Kidney (tissue), 13 donors: ENCODE measurements at regions not wholly inside any gene's neighbourhood (a gene's known extent, or its start where the extent isn't known, plus 50 kb on each side); places are given as distances from the start of the nearest gene placed in this dataset.

Experiments used
- DNase-seq, 5 donors: peaks; one replicate each; pipeline ENCODE4 v3.0.0-alpha.2; 2013 to 2020
- FAIRE-seq: peaks from 2 replicates; lab custom pipeline; 2012; peaks lifted over from hg19 to GRCh38; lab: Jason Lieb, UNC
- H3K27ac ChIP-seq, 2 donors: one replicate each; pipeline ENCODE4 v1.7.0; 2013; ENCODE audit warnings: low read depth in 2 of 2, low read length in 2 of 2, inconsistent platforms in 1 of 2
- H3K27me3 ChIP-seq: one replicate; pipeline ENCODE4 v1.7.1; 2013; ENCODE audit warnings: low read length, inconsistent platforms; ENCODE audit not compliant: control insufficient read depth, insufficient read depth
- H3K36me3 ChIP-seq, 3 donors: one replicate each; pipeline versions ENCODE4 v1.7.0 to v1.7.1; 2013; ENCODE audit warnings: low read length in 3 of 3, control low read depth in 1 of 3, inconsistent platforms in 1 of 3; ENCODE audit not compliant: insufficient read depth in 3 of 3, control insufficient read depth in 2 of 3
- H3K4me1 ChIP-seq, 3 donors: one replicate each; pipeline versions ENCODE4 v1.7.0 to v1.7.1; 2013; ENCODE audit warnings: low read length in 3 of 3, inconsistent platforms in 1 of 3, low read depth in 1 of 3; ENCODE audit not compliant: control insufficient read depth in 2 of 3, insufficient read depth in 2 of 3
- H3K4me3 ChIP-seq, 3 donors: one replicate each; pipeline versions ENCODE4 v1.7.0 to v1.8.1; 2013; ENCODE audit warnings: low read length in 3 of 3, control low read depth in 1 of 3, inconsistent platforms in 1 of 3
- H3K9ac ChIP-seq, 3 donors: one replicate each; pipeline versions ENCODE4 v1.7.0 to v1.7.1; 2013; ENCODE audit warnings: low read length in 3 of 3, control low read depth in 1 of 3, inconsistent platforms in 1 of 3
- H3K9me3 ChIP-seq, 3 donors: one replicate each; pipeline versions ENCODE4 v1.7.0 to v1.7.1; 2013; ENCODE audit warnings: low read length in 3 of 3, control low read depth in 1 of 3, inconsistent platforms in 1 of 3; ENCODE audit not compliant: control insufficient read depth in 2 of 3, insufficient read depth in 1 of 3
- intact Hi-C: fragments of 100-400 bp; cut with DNase I; formaldehyde crosslinking; loops from one replicate; pipeline ENCODE4 v1.11.1; 2022
- TF ChIP-seq, protein P1 (sequence below): IDR thresholded peaks from 3 replicates; pipeline ENCODE4 v1.5.1; 2012; ENCODE audit warnings: mild to moderate bottlenecking, moderate library complexity, borderline replicate concordance; ENCODE audit not compliant: insufficient read depth; ENCODE audit errors: extremely low read depth
- donor health status: control.
- donor health status: control.
- donor health status: control.
- donor health status: control.
- donor health status: control.
- donor health status: DM: yes; HTN: yes; CAD: no.
- donor health status: Normal renal cell carcinoma (clear cell type).

DNA sequence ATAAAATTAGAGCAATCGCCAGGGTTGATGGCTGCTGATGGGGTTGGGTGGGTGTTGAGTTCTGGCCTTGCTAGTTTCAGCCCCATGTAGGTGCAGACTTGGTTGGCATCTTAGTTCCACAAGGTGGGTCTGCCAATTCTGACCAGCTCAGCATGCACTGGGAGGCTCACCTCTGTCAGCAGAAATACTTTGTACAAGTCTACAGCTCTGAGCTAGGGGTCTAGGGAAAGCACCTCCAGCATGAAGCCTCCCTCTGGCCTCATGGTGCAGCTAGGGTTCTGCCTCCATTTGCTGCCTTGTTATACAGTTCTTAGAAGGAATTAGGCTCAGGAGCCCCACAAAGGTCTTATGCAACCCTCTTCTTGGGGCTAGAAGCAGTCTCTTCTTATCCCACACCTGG, 278.9 kb upstream of the HDAC4 start:
- H3K4me3 ChIP-seq = no peak overlapping the region
- no peaks in the 10 kb centered on the region for H3K27me3 ChIP-seq
- no peak overlapping the region for H3K9ac ChIP-seq
- no peaks in the 10 kb centered on the region for H3K4me1 ChIP-seq
- FAIRE-seq = no peak
- DNase-seq = no peak
- no peak overlapping the region for H3K27ac ChIP-seq
- no peaks in the 10 kb centered on the region for H3K36me3 ChIP-seq
- intact Hi-C loops = no loop called here
- peaks cover 0 to 8% (median 2%) of the 10 kb centered on the region in 3 donors for H3K9me3 ChIP-seq
- TF ChIP-seq, protein P1, sequence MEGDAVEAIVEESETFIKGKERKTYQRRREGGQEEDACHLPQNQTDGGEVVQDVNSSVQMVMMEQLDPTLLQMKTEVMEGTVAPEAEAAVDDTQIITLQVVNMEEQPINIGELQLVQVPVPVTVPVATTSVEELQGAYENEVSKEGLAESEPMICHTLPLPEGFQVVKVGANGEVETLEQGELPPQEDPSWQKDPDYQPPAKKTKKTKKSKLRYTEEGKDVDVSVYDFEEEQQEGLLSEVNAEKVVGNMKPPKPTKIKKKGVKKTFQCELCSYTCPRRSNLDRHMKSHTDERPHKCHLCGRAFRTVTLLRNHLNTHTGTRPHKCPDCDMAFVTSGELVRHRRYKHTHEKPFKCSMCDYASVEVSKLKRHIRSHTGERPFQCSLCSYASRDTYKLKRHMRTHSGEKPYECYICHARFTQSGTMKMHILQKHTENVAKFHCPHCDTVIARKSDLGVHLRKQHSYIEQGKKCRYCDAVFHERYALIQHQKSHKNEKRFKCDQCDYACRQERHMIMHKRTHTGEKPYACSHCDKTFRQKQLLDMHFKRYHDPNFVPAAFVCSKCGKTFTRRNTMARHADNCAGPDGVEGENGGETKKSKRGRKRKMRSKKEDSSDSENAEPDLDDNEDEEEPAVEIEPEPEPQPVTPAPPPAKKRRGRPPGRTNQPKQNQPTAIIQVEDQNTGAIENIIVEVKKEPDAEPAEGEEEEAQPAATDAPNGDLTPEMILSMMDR = no peak

DNA sequence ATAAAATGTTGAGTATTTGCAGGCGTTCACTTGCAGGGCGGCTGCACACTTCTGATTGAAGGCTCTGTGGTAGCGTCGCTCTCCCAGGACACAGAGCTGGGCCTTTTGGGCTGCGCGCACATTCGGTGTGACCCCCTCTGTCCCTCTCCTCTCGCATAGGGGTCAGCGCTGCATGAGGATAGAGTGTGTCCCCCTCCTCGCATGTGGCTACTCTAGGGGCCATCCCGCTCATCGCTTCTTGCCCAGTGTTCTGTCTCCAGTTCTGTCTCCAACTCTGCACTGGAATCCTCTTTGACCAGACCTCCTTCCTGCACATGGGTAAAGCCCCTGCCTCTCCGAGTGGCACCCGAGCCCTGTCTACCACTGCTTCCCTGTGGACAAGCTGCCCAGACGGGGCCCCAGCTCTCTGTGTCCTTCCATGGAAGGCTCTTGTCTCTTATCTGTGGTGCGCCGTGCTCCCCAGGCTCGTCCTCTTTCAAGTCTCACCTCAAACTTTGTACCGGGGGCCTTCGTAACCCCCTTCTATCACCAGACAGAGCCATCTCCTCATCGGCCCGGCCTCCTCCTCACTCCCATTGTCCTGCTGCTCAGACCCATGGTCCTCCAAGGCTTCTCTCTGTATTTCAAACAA, 278.0 kb upstream of the HDAC4 start:
- Histone ChIP-seq H3K9ac (no peak overlapping the region), H3K27me3 (no peaks in the 10 kb centered on the region), H3K4me3 (no peak overlapping the region), H3K9me3 (peaks cover 0 to 8% (median 2%) of the 10 kb centered on the region in 3 donors), H3K27ac (no peak overlapping the region), H3K4me1 (no peaks in the 10 kb centered on the region), H3K36me3 (no peaks in the 10 kb centered on the region)
- intact Hi-C loops = no loop called here
- DNase-seq = no peak
- FAIRE-seq = no peak
- TF ChIP-seq, protein P1 = no peak

DNA sequence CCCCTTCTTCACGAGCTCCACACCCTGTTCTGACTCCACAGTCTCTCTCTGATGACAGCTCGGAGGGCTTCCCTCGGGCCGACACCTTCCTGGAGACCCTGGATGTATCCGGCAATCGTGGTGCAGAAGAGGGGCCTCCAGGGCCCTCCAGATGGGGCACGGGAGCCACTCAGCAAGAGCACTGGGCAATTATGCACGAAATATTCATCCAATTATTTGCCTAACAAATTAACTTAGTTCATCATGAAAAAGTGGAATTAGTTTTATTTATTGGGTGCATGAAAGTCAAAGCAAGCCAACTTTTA, 277.3 kb upstream of the HDAC4 start:
- H3K4me3 ChIP-seq = no peak overlapping the region
- H3K27me3 ChIP-seq = no peaks in the 10 kb centered on the region
- H3K9ac ChIP-seq = no peak overlapping the region
- no peak for FAIRE-seq
- TF ChIP-seq, protein P1 = no peak
- intact Hi-C loops = no loop called here
- H3K36me3 ChIP-seq = no peaks in the 10 kb centered on the region
- no peaks in the 10 kb centered on the region for H3K4me1 ChIP-seq
- H3K27ac ChIP-seq = no peak overlapping the region
- no peak for DNase-seq
- peaks cover 0 to 7% (median 2%) of the 10 kb centered on the region in 3 donors for H3K9me3 ChIP-seq
